Neural crest cell (in vitro differentiated cells): ENCODE measurements at regions not wholly inside any gene's neighbourhood (a gene's known extent, or its start where the extent isn't known, plus 50 kb on each side); places are given as distances from the start of the nearest gene placed in this dataset.

Source experiments
- DNase-seq: peaks from one replicate; pipeline ENCODE4 v3.0.0; 2021; ENCODE audit warnings: low read depth, mixed read lengths, low spot score
- H3K27ac Mint-ChIP-seq: one replicate; pipeline ENCODE4 v1.8.0; 2021; ENCODE audit warnings: mild to moderate bottlenecking, mixed read lengths; ENCODE audit not compliant: unreplicated experiment
- H3K27me3 Mint-ChIP-seq: 2 replicates; pipeline ENCODE4 v1.8.0; 2021; ENCODE audit warnings: low read depth, mild to moderate bottlenecking, mixed read lengths
- H3K36me3 Mint-ChIP-seq: 2 replicates; pipeline ENCODE4 v1.8.0; 2021; ENCODE audit warnings: low read depth, mild to moderate bottlenecking, mixed read lengths
- H3K4me1 Mint-ChIP-seq: 2 replicates; pipeline ENCODE4 v1.8.0; 2021; ENCODE audit warnings: mixed read lengths
- H3K4me3 Mint-ChIP-seq: one replicate; pipeline ENCODE4 v1.8.0; 2021; ENCODE audit warnings: mild to moderate bottlenecking, mixed read lengths
- H3K9me3 Mint-ChIP-seq: 2 replicates; pipeline ENCODE4 v1.8.0; 2021; ENCODE audit warnings: mixed read lengths
- TF ChIP-seq, protein P1 (sequence below): fragments of 200-600 bp; sonication (generic); conservative IDR thresholded peaks from 2 replicates; pipeline ENCODE4 v1.5.0; 2021; ENCODE audit warnings: antibody characterized with exemption, mild to moderate bottlenecking

DNA sequence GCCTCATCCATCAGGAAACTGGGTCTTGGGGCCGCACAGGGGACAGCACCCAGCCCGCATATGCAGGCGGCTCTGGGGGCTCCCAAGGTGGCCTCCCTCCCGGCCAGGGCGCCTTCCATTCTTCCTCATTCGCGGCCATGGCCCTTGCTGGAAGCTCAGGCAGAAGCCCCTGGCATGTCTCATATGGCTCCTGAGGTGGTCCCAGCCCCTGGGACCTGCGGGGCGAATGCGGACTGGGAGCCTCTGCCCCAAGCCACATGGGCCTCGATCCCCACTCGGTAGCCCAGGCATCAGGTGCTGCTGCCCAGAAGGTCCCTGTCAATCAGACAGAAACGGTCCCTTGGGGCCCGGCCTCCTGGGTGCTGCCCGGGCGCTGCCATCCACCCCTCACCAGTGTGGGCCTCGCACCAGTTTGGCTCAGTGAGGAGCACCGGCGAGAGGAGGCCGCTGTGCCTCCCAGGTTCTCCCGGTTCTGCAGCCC is 301.6 kb downstream of the TEX29 start:
- no peaks in the 10 kb centered on the region for H3K36me3 Mint-ChIP-seq
- no peak overlapping the region for H3K4me3 Mint-ChIP-seq
- no peaks in the 10 kb centered on the region for H3K9me3 Mint-ChIP-seq
- DNase-seq = no peak
- peaks cover 4% of the 10 kb centered on the region for H3K4me1 Mint-ChIP-seq
- no peak overlapping the region for H3K27ac Mint-ChIP-seq
- H3K27me3 Mint-ChIP-seq = no peaks in the 10 kb centered on the region
- TF ChIP-seq, protein P1, sequence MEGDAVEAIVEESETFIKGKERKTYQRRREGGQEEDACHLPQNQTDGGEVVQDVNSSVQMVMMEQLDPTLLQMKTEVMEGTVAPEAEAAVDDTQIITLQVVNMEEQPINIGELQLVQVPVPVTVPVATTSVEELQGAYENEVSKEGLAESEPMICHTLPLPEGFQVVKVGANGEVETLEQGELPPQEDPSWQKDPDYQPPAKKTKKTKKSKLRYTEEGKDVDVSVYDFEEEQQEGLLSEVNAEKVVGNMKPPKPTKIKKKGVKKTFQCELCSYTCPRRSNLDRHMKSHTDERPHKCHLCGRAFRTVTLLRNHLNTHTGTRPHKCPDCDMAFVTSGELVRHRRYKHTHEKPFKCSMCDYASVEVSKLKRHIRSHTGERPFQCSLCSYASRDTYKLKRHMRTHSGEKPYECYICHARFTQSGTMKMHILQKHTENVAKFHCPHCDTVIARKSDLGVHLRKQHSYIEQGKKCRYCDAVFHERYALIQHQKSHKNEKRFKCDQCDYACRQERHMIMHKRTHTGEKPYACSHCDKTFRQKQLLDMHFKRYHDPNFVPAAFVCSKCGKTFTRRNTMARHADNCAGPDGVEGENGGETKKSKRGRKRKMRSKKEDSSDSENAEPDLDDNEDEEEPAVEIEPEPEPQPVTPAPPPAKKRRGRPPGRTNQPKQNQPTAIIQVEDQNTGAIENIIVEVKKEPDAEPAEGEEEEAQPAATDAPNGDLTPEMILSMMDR = no peak

DNA sequence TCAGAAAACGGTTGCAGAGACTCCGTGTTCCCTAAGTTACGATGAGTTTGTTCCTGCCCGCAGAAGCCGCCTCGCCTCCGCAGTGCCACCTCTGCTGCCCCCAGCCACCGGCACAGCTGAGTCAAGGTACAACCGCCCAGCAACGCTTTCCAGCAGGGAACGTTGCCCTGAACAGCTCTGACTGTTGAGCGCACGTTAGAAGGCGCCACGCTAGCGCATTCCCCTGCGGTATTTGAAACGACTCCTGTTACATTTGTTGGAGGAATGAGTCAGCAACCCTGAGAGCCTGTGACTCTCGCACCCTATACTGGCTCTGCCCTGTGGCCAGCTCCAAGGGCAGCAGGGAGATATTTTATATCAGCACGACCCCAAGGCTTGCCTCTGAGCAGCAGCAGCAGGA is 302.8 kb downstream of the TEX29 start:
- Mint-ChIP-seq H3K27me3 (peaks cover under 1% of the 10 kb centered on the region), H3K36me3 (no peaks in the 10 kb centered on the region), H3K4me3 (no peak overlapping the region), H3K9me3 (no peaks in the 10 kb centered on the region), H3K4me1 (peaks cover 4% of the 10 kb centered on the region), H3K27ac (peak overlapping the region; percentile 14)
- no peak for DNase-seq
- TF ChIP-seq, protein P1 = no peak

DNA sequence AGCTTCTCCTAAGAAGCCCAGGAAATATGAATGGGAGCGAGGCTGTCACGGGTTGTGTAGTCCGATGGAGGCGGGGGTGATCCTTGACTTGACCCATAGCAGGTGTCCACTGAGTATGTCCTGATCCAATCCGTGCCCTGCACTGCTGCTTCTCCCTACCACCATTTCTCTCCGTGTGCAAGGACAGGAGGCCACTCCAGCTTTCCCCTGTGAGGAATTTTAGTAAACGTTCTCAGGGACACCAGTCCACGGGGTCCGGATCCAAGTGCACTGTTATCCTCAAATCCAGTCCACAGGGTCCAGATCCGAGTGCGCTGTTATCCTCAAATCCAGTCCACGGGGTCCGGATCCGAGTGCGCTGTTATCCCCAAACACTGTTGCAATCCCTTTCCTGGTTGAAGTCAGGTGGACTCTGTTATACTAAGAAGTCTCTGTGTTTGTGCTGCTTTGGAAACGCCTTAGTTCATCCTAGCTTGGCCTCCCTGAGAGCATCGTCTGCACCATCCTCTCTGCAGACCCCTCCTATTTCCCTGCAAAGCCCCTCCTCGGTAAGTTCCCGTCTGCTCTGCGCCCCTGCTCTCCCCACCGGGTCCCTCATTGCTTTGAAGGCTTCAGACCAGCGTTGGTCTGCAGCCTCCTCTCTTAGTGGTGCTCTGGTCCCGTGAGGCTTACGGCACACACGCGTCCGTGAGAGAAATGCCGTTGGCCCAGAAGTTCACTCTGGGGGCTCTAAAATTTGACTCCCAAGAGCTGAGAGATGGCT is 303.5 kb downstream of the TEX29 start:
- no peak overlapping the region for H3K4me3 Mint-ChIP-seq
- H3K36me3 Mint-ChIP-seq = no peaks in the 10 kb centered on the region
- no peak for DNase-seq
- H3K4me1 Mint-ChIP-seq = peaks cover 8% of the 10 kb centered on the region
- TF ChIP-seq, protein P1 = no peak
- no peaks in the 10 kb centered on the region for H3K9me3 Mint-ChIP-seq
- H3K27me3 Mint-ChIP-seq = peaks cover 2% of the 10 kb centered on the region
- no peak overlapping the region for H3K27ac Mint-ChIP-seq

DNA sequence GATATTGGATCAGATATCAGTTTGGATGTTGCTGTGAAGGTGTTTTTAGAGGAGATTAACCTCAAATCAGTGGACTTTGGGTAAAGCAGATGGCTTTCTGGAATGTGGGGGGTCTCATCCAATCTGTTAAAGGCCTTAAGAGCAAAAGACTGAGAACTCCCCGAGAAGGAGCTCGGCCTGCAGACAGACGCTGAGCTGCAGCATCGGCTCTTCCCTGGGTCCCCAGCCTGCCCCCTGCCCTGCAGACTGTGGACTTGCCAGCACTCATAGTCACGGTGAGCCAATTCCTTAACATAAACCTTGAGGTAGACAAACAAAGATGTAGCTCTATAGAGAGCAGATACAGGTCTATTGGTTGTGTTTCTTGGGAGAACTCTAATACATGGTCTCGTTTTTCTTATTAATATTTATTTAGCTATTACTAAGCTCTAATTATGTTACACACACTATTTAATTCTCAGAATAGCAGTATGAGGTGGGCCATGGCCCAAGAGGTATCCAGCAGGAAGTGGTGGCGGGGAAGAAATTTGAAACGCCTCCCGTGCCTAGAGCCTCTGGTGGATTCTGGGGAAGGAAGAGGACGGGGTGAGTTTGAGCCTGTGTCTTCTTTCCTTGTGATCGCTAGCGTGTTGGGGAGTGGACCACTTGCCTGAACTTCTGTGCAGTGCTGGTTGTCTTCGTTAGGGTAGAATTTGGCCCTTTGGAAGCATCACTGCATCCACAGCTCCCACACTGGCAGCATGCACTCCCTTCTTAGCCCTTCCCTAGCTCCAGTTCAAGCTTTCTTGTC is 305.3 kb downstream of the TEX29 start:
- H3K4me1 Mint-ChIP-seq = peaks cover 19% of the 10 kb centered on the region
- H3K27me3 Mint-ChIP-seq = peaks cover 2% of the 10 kb centered on the region
- DNase-seq = no peak
- H3K4me3 Mint-ChIP-seq = no peak overlapping the region
- H3K9me3 Mint-ChIP-seq = no peaks in the 10 kb centered on the region
- H3K27ac Mint-ChIP-seq = no peak overlapping the region
- TF ChIP-seq, protein P1 = no peak
- H3K36me3 Mint-ChIP-seq = no peaks in the 10 kb centered on the region

DNA sequence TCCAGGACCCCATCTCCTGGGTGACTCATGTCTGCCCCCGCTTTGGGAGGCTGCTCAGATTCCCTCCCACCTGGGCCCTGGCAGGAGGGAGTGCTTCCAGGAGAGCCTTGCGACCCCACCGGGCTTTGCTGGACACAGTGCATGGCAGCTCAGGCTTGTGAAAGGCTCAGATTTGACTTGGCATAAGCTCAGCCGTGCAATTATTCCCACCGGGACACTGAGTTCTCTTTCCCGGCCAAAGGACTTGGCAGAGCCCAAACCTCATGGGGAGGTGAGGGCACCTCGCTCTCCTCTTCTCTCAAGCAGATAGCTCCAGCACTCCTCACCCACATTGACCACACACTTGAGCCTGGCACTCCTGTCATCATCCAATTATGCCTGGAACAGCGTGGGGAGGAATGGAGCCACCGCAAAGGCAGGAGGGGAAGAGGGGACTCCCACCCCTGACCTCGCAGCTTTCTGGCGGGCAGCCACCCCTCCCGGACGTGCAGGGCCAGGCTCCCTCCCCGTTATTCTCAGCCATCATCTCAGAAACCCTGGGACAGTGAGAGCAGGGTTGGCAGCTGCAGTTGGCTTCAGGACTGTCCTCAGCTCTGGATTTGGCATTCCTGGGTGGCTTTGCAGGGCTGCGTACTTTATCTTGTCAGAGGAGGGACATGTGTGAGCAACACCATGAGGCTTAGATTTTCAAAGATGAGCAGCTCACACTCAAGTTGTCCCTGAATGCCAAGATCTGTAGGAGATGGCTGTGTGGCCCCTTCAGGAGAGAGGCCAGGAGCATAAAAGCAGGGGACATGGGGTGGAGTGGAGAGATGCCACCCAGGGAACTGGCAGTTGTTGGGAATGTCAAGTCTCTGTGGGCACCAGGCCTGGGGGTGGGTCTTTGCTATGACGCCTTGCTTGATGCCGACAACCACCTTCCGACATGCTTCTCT is 306.2 kb downstream of the TEX29 start:
- Mint-ChIP-seq H3K27me3 (peaks cover 2% of the 10 kb centered on the region), H3K27ac (peak overlapping the region; percentile 57), H3K9me3 (no peaks in the 10 kb centered on the region), H3K36me3 (no peaks in the 10 kb centered on the region), H3K4me3 (no peak overlapping the region), H3K4me1 (peaks cover 19% of the 10 kb centered on the region)
- TF ChIP-seq, protein P1 = no peak
- no peak for DNase-seq
